NB4 (cell line): ENCODE measurements at regions not wholly inside any gene's neighbourhood (a gene's known extent, or its start where the extent isn't known, plus 50 kb on each side); places are given as distances from the start of the nearest gene placed in this dataset.

Experiments
- CTCF ChIP-seq: IDR thresholded peaks from one replicate; pipeline ENCODE4 v1.5.1; 2012; ENCODE audit warnings: low read depth, low read length
- MAX ChIP-seq: IDR thresholded peaks from 2 replicates; pipeline ENCODE4 v1.6.1; 2011; ENCODE audit warnings: low read depth, low read length
- MYC ChIP-seq: IDR thresholded peaks from 2 replicates; pipeline ENCODE4 v1.6.1; 2011; ENCODE audit warnings: low read depth, low read length
- POLR2A ChIP-seq: IDR thresholded peaks from 2 replicates; pipeline ENCODE4 v1.6.1; 2011; ENCODE audit warnings: mild to moderate bottlenecking; ENCODE audit not compliant: insufficient read length; ENCODE audit errors: extremely low read depth

- no peak for TF ChIP-seq CTCF
- TF ChIP-seq POLR2A = no peak
- TF ChIP-seq MYC = no peak
- TF ChIP-seq MAX = no peak
These were observed 1600.8 kb downstream of the ARAP2 start for GRCh38 chr4:34643476-34643875.
